ENCODE measurements at regions not wholly inside any gene's neighbourhood (a gene's known extent, or its start where the extent isn't known, plus 50 kb on each side); places are given as distances from the start of the nearest gene placed in this dataset.

- DNase-seq (no peak), ATAC-seq (no peak)
- POLR2A ChIA-PET, result no interaction called here
- Mint-ChIP-seq H3K27me3 (peaks cover 0 to 7% (median 0%) of the 10 kb centered on the region in 5 donors), H3K36me3 (no peaks in the 10 kb centered on the region), H3K9me3 (peaks cover 0 to 6% (median 0%) of the 10 kb centered on the region in 9 donors), H3K4me1 (no peaks in the 10 kb centered on the region), H3K27ac (no peak overlapping the region), H3K4me3 (no peak overlapping the region)
Observed at GRCh38 chr2:22885245-22885644, 499.7 kb upstream of the KLHL29 start.

GRCh38 chr2:22887426-22887825, 497.6 kb upstream of the KLHL29 start:
- peaks cover 0 to 6% (median 0%) of the 10 kb centered on the region in 9 donors for H3K9me3 Mint-ChIP-seq
- DNase-seq (no peak), ATAC-seq (no peak)
- POLR2A ChIA-PET, result no interaction called here
- H3K4me3 Mint-ChIP-seq, result no peak overlapping the region
- H3K4me1 Mint-ChIP-seq, result no peaks in the 10 kb centered on the region
- H3K27ac Mint-ChIP-seq, result no peak overlapping the region
- no peaks in the 10 kb centered on the region for H3K36me3 Mint-ChIP-seq
- H3K27me3 Mint-ChIP-seq, result peaks cover 0 to 7% (median 0%) of the 10 kb centered on the region in 5 donors

- ATAC-seq (no peak), DNase-seq (no peak)
- Mint-ChIP-seq H3K9me3 (peaks cover 0 to 6% (median 0%) of the 10 kb centered on the region in 9 donors), H3K4me3 (no peak overlapping the region), H3K27ac (no peak overlapping the region), H3K27me3 (peaks cover 0 to 7% (median 0%) of the 10 kb centered on the region in 5 donors), H3K36me3 (no peaks in the 10 kb centered on the region), H3K4me1 (no peaks in the 10 kb centered on the region)
- POLR2A ChIA-PET, result no interaction called here
Observed at GRCh38 chr2:22887845-22888244, 497.1 kb upstream of the KLHL29 start.

GRCh38 chr2:22890132-22890531, 494.8 kb upstream of the KLHL29 start:
- ATAC-seq (no peak), DNase-seq (no peak)
- Mint-ChIP-seq H3K36me3 (no peaks in the 10 kb centered on the region), H3K4me1 (no peaks in the 10 kb centered on the region), H3K4me3 (no peak overlapping the region), H3K27ac (no peak overlapping the region), H3K9me3 (peaks cover 0 to 3% (median 0%) of the 10 kb centered on the region in 9 donors), H3K27me3 (peaks cover 0 to 9% (median 1%) of the 10 kb centered on the region in 5 donors)
- POLR2A ChIA-PET, result no interaction called here

GRCh38 chr2:22893761-22894517, 491.0 kb upstream of the KLHL29 start:
- H3K27me3 Mint-ChIP-seq, result peaks cover 0 to 8% (median 0%) of the 10 kb centered on the region in 5 donors
- H3K27ac Mint-ChIP-seq, result no peak overlapping the region
- H3K4me1 Mint-ChIP-seq, result no peaks in the 10 kb centered on the region
- no peaks in the 10 kb centered on the region for H3K36me3 Mint-ChIP-seq
- H3K9me3 Mint-ChIP-seq, result no peaks in the 10 kb centered on the region
- POLR2A ChIA-PET, result no interaction called here
- H3K4me3 Mint-ChIP-seq, result no peak overlapping the region
- DNase-seq, result no peak
- no peak for ATAC-seq

- no peak overlapping the region for H3K4me3 Mint-ChIP-seq
- H3K27ac Mint-ChIP-seq, result no peak overlapping the region
- H3K27me3 Mint-ChIP-seq, result peaks cover 0 to 15% (median 3%) of the 10 kb centered on the region in 5 donors
- ATAC-seq (no peak), DNase-seq (no peak)
- H3K36me3 Mint-ChIP-seq, result no peaks in the 10 kb centered on the region
- H3K4me1 Mint-ChIP-seq, result no peaks in the 10 kb centered on the region
- POLR2A ChIA-PET, result no interaction called here
- H3K9me3 Mint-ChIP-seq, result peaks cover 0 to 7% (median 0%) of the 10 kb centered on the region in 9 donors
Observed at GRCh38 chr2:22894761-22895160, 490.2 kb upstream of the KLHL29 start.

GRCh38 chr2:22897428-22897827, 487.6 kb upstream of the KLHL29 start:
- H3K4me3 Mint-ChIP-seq, result no peak overlapping the region
- no peak for DNase-seq
- no peaks in the 10 kb centered on the region for H3K36me3 Mint-ChIP-seq
- H3K4me1 Mint-ChIP-seq, result no peaks in the 10 kb centered on the region
- ATAC-seq, result no peak
- H3K9me3 Mint-ChIP-seq, result peaks cover 0 to 9% (median 0%) of the 10 kb centered on the region in 9 donors
- POLR2A ChIA-PET, result no interaction called here
- H3K27ac Mint-ChIP-seq, result no peak overlapping the region
- H3K27me3 Mint-ChIP-seq, result peaks cover 0 to 19% (median 3%) of the 10 kb centered on the region in 5 donors

- Mint-ChIP-seq H3K27me3 (peaks cover 3 to 15% (median 4%) of the 10 kb centered on the region in 5 donors), H3K9me3 (peaks cover 0 to 9% (median 0%) of the 10 kb centered on the region in 9 donors), H3K27ac (no peak overlapping the region), H3K4me1 (no peaks in the 10 kb centered on the region), H3K36me3 (no peaks in the 10 kb centered on the region), H3K4me3 (no peak overlapping the region)
- POLR2A ChIA-PET, result no interaction called here
- DNase-seq (no peak), ATAC-seq (no peak)
Observed at GRCh38 chr2:22900674-22901073, 484.3 kb upstream of the KLHL29 start.

GRCh38 chr2:22901471-22902179, 483.4 kb upstream of the KLHL29 start:
- POLR2A ChIA-PET, result no interaction called here
- H3K4me3 Mint-ChIP-seq, result no peak overlapping the region
- peaks cover 0 to 9% (median 0%) of the 10 kb centered on the region in 9 donors for H3K9me3 Mint-ChIP-seq
- no peak for DNase-seq
- peaks cover 3 to 15% (median 4%) of the 10 kb centered on the region in 5 donors for H3K27me3 Mint-ChIP-seq
- H3K36me3 Mint-ChIP-seq, result no peaks in the 10 kb centered on the region
- H3K4me1 Mint-ChIP-seq, result no peaks in the 10 kb centered on the region
- no peak overlapping the region for H3K27ac Mint-ChIP-seq
- no peak for ATAC-seq

- Mint-ChIP-seq H3K27me3 (peaks cover 3 to 15% (median 4%) of the 10 kb centered on the region in 5 donors), H3K27ac (no peak overlapping the region), H3K9me3 (peaks cover 0 to 9% (median 0%) of the 10 kb centered on the region in 9 donors), H3K36me3 (no peaks in the 10 kb centered on the region), H3K4me3 (no peak overlapping the region), H3K4me1 (no peaks in the 10 kb centered on the region)
- no peak for ATAC-seq
- DNase-seq, result no peak
- POLR2A ChIA-PET, result no interaction called here
Observed at GRCh38 chr2:22902180-22902550, 482.8 kb upstream of the KLHL29 start.

GRCh38 chr2:22902662-22903165, 482.3 kb upstream of the KLHL29 start:
- ATAC-seq (no peak), DNase-seq (no peak)
- Mint-ChIP-seq H3K27me3 (peaks cover 3 to 15% (median 4%) of the 10 kb centered on the region in 5 donors), H3K36me3 (no peaks in the 10 kb centered on the region), H3K4me3 (no peak overlapping the region), H3K4me1 (no peaks in the 10 kb centered on the region), H3K9me3 (peaks cover 0 to 9% (median 0%) of the 10 kb centered on the region in 9 donors), H3K27ac (no peak overlapping the region)
- POLR2A ChIA-PET, result no interaction called here

GRCh38 chr2:22903616-22904015, 481.4 kb upstream of the KLHL29 start:
- Mint-ChIP-seq H3K9me3 (peaks cover 0 to 9% (median 0%) of the 10 kb centered on the region in 9 donors), H3K36me3 (no peaks in the 10 kb centered on the region), H3K4me3 (no peak overlapping the region), H3K27me3 (peaks cover 3 to 15% (median 4%) of the 10 kb centered on the region in 5 donors), H3K4me1 (no peaks in the 10 kb centered on the region), H3K27ac (no peak overlapping the region)
- no peak for DNase-seq
- no peak for ATAC-seq
- POLR2A ChIA-PET, result no interaction called here

GRCh38 chr2:22904126-22904684, 480.8 kb upstream of the KLHL29 start:
- Mint-ChIP-seq H3K9me3 (peaks cover 0 to 8% (median 0%) of the 10 kb centered on the region in 9 donors), H3K4me1 (no peaks in the 10 kb centered on the region), H3K27ac (no peak overlapping the region), H3K27me3 (peaks cover 4 to 17% (median 4%) of the 10 kb centered on the region in 5 donors), H3K36me3 (no peaks in the 10 kb centered on the region), H3K4me3 (no peak overlapping the region)
- no peak for ATAC-seq
- DNase-seq, result no peak
- POLR2A ChIA-PET, result no interaction called here
